SHP77 (cell line): ENCODE measurements at regions not wholly inside any gene's neighbourhood (a gene's known extent, or its start where the extent isn't known, plus 50 kb on each side); places are given as distances from the start of the nearest gene placed in this dataset.

Source experiments
- DNase-seq, 2 experiments: peaks; one replicate each; lab custom pipeline; 2025; lab: John Stamatoyannopoulos, UW

GRCh38 chr10:128221807-128222206 is 95.6 kb upstream of the MKI67 start:
- DNase-seq = no peak

GRCh38 chr10:128222332-128222849 is 96.2 kb upstream of the MKI67 start:
- DNase-seq = no peak

DNA sequence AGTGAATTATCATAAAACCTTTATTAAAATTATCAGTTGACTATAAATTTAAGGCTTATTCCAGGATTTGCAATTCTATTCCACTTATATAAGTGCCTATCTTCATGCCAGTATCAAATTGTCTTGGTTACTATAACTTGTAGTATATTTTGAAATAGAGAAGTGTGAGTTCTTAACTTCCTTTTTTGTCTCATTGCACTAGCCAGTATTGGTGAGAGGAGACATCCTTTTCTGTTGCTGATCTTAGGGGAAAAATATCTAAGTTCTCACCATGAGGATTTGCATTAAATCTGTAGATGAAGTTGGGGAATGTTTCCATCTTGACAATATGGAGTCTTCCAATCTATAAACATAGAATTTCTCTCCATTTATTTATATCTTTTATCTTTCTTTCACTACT is 104.2 kb upstream of the MKI67 start:
- no peak for DNase-seq

DNA sequence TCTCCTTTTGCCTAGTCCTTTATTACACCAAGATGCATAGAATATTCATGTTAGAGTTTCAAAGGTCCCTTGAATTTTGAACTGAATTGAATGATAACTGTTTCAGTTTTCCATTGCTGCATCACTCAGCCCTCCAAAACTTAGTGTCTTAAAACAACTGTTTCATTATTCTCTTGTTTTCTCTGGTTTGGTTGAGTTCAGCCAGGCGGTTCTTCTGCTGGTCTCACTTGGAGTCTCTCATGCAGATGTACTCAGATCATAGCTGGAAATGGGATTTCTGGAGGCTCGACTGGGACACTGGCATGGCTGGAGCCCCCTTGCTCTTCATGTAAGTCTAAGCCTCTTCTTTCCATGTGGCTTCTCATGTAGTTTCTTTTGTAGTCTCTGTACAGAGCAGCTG is 107.2 kb upstream of the MKI67 start:
- DNase-seq = no peak

DNA sequence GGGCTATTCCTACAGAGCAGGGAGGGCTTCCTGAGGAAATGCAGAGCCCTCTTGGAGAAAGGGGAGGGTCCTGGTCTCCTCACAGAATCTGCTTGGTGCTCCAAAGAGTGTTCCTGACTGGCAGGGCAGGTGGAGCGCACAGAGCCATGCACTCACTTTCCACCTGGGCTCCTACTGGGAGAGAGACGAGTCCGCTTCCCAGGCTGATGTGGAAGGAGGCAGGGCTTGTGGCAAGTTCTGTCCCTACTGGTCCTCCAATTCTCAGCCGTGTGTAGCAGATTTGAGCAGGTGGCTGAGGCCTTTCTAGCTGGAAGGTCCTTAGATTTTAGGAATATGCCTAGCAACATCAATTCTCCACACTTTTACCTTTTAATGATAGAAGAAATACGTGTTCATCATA is 111.5 kb upstream of the MKI67 start:
- no peak for DNase-seq

- DNase-seq = no peak
Observed at GRCh38 chr10:128241023-128241422, 114.8 kb upstream of the MKI67 start.

- no peak for DNase-seq
Observed at GRCh38 chr10:128242641-128243040, 116.4 kb upstream of the MKI67 start.

DNA sequence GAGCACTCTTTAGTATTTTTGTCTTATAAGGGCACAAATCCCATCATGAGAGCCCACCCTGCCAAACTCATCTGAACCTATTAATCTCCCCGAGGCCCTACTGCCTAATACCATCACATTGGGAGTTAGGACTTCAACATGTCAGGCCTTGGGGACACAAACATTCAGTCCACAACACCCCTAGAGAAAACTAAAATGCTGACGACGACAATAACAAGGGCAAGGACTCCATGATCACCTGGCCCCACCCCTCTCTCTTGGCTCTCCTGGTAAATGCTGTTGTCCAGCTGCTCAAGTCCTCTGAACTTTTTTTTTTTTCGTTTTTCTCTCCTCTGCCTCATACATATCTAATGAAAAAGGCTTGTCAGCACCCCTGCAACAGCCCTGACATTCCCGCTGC is 118.8 kb upstream of the MKI67 start:
- no peak for DNase-seq

- DNase-seq = no peak
Observed at GRCh38 chr10:128247576-128247975, 121.4 kb upstream of the MKI67 start.

DNA sequence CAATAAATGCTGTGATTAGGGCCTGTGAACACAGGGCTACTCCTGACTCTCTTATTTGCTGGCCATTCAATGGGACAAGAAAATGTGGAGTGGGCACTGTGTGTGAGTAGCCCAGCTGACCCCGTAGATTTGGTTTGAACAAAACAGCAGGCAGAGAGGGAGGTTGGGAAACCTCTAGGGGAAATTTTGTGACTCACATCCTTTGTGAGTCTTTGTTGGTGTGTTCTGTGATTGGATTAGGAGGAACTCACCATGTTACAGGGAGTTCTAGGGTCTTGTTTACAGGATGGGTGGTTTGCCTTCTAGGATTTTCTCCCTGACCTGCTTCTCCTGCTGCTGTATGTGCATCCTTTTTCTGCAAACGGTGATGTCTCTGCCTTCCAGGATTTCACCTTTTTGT is 128.3 kb upstream of the MKI67 start:
- no peak for DNase-seq

GRCh38 chr10:128257428-128257827 is 131.2 kb upstream of the MKI67 start:
- DNase-seq = no peak

DNA sequence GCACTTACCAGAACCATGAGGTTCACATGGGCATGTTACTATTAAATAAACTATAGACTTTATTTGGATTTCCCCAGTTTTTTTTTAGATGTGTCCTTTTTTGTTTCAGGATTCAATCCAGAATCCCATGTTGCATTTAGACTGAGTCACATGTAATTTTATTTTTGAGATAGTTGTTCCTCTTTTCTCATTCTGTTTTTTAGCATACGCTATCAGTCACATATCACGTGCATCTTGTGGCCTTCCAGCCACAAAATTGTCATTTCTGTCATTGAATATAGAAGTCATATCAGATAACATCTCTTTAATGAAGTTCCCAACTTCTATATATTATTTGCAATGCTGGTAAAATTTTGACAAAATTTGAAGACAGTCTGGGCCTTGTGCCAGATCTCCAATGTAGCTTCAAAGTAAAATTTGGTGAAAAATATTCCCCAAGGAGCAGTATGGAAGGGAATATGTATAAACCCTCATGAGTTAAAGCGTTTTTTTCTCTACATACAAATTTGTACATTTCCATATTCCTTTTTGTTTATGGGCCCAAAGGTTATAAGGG is 132.3 kb upstream of the MKI67 start:
- no peak for DNase-seq

DNA sequence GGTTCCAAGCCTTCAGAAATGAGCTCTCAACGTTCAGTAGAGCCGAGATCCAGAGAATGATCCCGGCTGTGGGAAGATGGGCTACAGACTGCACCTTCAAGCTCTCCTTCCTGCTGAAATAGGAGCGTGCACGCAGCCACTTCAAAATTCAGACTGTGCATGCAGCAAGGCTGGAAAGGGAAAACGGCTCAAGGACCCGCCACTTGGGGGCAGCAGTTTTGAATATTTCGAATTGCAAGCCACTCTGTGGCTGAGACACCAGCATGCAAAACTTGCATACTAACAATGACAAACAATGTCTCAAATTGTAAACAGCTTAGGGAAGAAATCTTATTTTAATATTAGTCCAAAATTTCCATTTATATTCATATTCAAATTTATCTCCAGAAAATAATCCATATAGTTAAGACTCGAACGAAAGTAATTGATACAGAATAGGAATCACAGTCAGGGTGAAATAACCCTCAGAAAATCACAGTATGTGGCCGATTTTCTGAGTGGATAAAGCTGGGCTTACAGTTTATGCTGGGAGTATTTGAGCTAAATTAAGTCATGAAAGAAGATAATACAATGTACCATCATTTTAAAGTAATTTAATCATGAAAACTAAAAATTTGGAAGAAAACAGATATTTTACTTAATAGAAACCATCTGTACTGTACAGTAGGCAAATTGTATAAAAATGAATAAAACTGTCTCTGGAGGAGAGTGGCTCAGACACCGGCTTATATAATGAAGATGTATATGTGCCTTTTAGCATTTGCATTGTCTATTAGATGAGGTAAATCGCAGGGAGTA is 137.9 kb upstream of the MKI67 start:
- peak; percentile 40 to 64 for DNase-seq

DNA sequence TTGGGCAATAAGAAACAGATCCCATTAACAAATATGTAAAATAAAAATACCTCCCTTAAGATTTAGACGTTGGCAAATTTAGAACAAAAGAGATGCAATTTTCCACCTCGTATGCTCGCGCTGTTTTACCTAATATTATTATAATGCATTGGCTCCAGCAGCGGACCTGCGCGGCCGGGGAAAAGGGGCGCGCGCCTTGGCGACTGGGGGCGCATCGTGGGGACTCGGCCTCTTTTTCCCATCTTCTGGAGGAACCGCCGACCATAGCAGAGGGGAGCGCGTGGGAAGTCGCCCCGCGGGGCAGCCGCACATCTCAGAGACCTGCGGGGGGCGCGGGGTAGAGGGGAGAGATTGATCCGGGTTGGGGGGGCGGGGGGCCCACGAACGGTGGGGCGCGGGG is 139.4 kb upstream of the MKI67 start:
- DNase-seq = no peak

DNA sequence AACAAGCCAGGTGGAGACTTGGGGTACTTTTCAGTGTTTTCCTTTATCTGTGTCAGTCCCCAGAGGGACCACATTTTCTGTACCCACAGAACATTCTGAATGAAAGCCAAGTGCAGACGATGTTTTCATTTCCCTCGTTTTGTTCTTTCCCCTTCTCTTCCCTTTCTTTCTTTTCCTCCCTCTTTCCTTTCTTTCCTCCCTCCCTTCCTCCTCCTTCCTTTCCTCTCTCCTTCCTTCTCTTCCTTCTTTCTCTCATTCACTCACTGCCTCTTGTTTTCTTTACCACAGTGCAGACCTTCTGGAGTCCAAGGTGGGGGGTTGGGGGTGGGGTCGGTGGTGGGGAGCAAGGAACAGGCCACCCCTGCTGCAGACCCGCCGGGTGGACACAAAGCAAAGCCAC is 141.4 kb upstream of the MKI67 start:
- no peak for DNase-seq

GRCh38 chr10:128268015-128268722 is 141.9 kb upstream of the MKI67 start:
- peak in 1 of 2 experiments; percentile 42 for DNase-seq

GRCh38 chr10:128274938-128275337 is 148.7 kb upstream of the MKI67 start:
- no peak for DNase-seq

DNA sequence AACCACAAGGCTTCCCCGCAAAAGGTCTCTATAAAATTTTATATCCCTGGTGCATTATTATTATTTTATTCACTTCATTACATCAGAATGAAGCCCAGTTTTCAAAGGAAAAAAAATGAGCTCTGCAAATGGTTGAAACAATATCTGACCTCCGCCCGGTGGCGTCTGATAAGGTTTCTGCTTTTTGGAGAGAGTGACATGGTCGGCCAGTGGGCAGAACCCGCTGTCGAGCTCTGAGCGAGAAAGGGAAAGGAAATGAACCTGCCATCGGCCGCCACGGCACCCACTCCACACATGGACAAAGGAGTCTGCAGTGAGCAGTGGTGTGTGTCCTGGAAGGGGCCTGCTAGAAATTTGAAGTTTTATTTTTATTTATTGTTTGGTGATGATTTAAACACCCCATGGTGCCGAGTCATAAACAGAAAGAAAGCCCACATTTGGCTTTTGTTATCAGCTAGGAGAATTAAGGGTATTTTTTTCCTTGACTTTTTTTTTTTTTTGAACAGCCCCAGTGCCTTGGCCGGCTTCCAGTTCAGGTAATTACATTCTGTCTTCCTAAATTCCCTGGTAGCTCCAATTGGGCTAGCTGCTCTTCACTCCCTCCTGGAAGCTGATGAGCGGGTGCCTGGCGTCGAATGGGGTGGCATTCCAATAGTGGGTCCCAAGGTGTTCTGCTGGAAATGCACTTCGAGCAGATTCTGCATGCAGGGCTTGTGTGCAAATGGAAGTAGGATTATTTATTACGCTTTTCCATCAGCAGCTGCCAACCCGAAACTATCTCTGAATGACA is 149.4 kb upstream of the MKI67 start:
- DNase-seq = no peak

- no peak for DNase-seq
Observed at GRCh38 chr10:128277267-128277840, 151.1 kb upstream of the MKI67 start.

GRCh38 chr10:128278362-128278761 is 152.1 kb upstream of the MKI67 start:
- DNase-seq = no peak

DNA sequence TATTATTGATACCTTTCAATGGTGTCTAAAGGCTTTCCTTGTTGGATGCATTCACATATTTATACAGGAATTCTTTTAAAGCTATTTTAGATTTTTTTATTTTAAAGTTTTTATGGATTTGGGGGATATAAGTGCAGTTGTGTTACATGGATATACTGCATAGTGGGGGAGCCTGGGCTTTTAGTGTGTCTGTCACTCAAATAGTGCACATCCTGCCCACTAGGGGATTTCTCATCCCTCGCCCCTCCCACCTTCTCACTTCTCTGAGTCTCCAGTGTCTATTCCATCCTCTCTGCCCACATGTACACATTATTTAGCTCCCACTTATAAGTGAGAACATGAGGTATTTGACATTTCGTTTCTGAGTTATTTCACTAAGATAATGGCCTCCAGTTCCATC is 154.0 kb upstream of the MKI67 start:
- no peak for DNase-seq

- no peak for DNase-seq
Observed at GRCh38 chr10:128281343-128281742, 155.1 kb upstream of the MKI67 start.
